Peyer's patch (tissue), 4 donors: ENCODE measurements at regions not wholly inside any gene's neighbourhood (a gene's known extent, or its start where the extent isn't known, plus 50 kb on each side); places are given as distances from the start of the nearest gene placed in this dataset.

Experiments used
- DNase-seq, 3 donors: peaks; one replicate each; pipeline ENCODE4 v3.0.0-alpha.2; 2017 to 2019
- H3K27ac ChIP-seq, 4 donors: fragments of 200-600 bp; sonication (generic); one replicate each; pipeline ENCODE4 v1.5.1; 2016 to 2019
- H3K27me3 ChIP-seq, 2 donors: fragments of 200-600 bp; sonication (generic); one replicate each; pipeline ENCODE4 v1.5.1; 2019
- H3K36me3 ChIP-seq, 3 donors: fragments of 200-600 bp; sonication (generic); one replicate each; pipeline ENCODE4 v1.5.1; 2016 to 2019
- H3K4me1 ChIP-seq, 4 donors: fragments of 200-600 bp; sonication (generic); one replicate each; pipeline ENCODE4 v1.5.1; 2016 to 2019
- H3K4me3 ChIP-seq, 4 donors: fragments of 200-600 bp; sonication (generic); 1 replicate in 3 of 4; 2 replicates in 1 of 4; pipeline ENCODE4 v1.5.1; 2016 to 2019; ENCODE audit warnings: mild to moderate bottlenecking in 1 of 4
- H3K9me3 ChIP-seq, 4 donors: fragments of 200-600 bp; sonication (generic); one replicate each; pipeline ENCODE4 v1.5.1; 2016 to 2019; ENCODE audit warnings: mild to moderate bottlenecking in 1 of 4
- CTCF ChIP-seq, 6 experiments: fragments of 450-650 bp in 4 of 6; fragments of 200-600 bp in 2 of 6; sonication (generic) in 1 of 6; IDR thresholded peaks; one replicate each; pipeline ENCODE4 v1.5.1; 2017 to 2019; ENCODE audit warnings: antibody characterized with exemption in 6 of 6, mild to moderate bottlenecking in 3 of 6, moderate library complexity in 1 of 6
- POLR2A ChIP-seq, 2 donors: fragments of 450-650 bp; IDR thresholded peaks; one replicate each; pipeline ENCODE4 v1.5.1; 2017; ENCODE audit warnings: antibody characterized with exemption in 2 of 2, mild to moderate bottlenecking in 2 of 2, moderate library complexity in 2 of 2

- no peaks in the 10 kb centered on the region for H3K36me3 ChIP-seq
- no peak for DNase-seq
- no peak overlapping the region for H3K4me3 ChIP-seq
- peaks cover 10 to 48% (median 28%) of the 10 kb centered on the region in 4 donors for H3K4me1 ChIP-seq
- TF ChIP-seq CTCF (IDR thresholded peaks at IDR 0.05) (no peak), POLR2A (IDR thresholded peaks at IDR 0.05) (no peak)
- H3K9me3 ChIP-seq, result no peaks in the 10 kb centered on the region
- no peaks in the 10 kb centered on the region for H3K27me3 ChIP-seq
- peak overlapping the region in 3 of 4 donors; percentile 4 to 67 (median 26) for H3K27ac ChIP-seq
Measured at GRCh38 chr10:110413049-110413783, 84.5 kb upstream of the DUSP5 start.

DNA sequence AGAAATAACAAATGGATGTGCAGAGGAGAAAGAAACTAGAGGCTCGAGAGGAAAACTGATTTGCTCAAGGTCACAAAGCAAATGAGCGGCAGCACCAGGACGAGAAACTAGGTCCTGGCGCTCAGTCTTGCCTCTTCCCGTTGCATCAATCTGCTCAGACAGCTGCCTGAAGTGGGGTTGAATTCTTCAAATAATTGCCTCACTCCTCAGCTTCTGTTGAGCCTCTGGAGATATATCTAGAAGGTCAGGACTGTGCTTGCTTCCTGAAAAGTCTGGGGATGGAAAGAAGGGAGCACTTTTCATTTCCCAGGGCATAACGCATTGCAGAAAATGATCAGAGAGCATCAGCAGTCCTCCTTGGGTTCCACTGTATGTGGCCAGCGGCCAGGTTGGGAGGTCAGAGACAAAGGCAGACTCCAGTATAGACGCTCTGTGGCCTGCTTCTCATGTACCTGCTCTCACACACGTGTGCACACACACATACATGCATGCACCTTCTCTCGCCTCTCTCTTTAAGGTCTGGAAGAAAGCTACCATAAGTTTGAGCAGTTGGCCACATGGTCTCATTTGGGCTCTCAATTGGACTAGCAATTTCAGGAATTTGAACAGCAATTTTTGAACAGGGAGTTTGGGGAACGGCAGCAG lies 83.7 kb upstream of the DUSP5 start:
- H3K36me3 ChIP-seq, result no peaks in the 10 kb centered on the region
- peaks cover 10 to 48% (median 27%) of the 10 kb centered on the region in 4 donors for H3K4me1 ChIP-seq
- DNase-seq, result no peak
- no peaks in the 10 kb centered on the region for H3K27me3 ChIP-seq
- no peak overlapping the region for H3K4me3 ChIP-seq
- H3K9me3 ChIP-seq, result no peaks in the 10 kb centered on the region
- H3K27ac ChIP-seq, result peak overlapping the region in 1 of 4 donors; percentile 67
- no peak for TF ChIP-seq CTCF (IDR thresholded peaks at IDR 0.05)
- TF ChIP-seq POLR2A (IDR thresholded peaks at IDR 0.05), result no peak

- no peaks in the 10 kb centered on the region for H3K36me3 ChIP-seq
- peak in 2 of 3 donors; percentile 93 to 94 for DNase-seq
- TF ChIP-seq POLR2A (IDR thresholded peaks at IDR 0.05) (no peak), CTCF (IDR thresholded peaks at IDR 0.05) (no peak)
- no peak overlapping the region for H3K4me3 ChIP-seq
- no peaks in the 10 kb centered on the region for H3K27me3 ChIP-seq
- peaks cover 10 to 43% (median 23%) of the 10 kb centered on the region in 4 donors for H3K4me1 ChIP-seq
- no peaks in the 10 kb centered on the region for H3K9me3 ChIP-seq
- peak overlapping the region in 2 of 4 donors; percentile 67 to 70 for H3K27ac ChIP-seq
Measured at GRCh38 chr10:110414548-110415309, 83.0 kb upstream of the DUSP5 start.

- Histone ChIP-seq H3K27ac (peak overlapping the region in 3 of 4 donors; percentile 13 to 70 (median 38)), H3K4me3 (no peak overlapping the region), H3K9me3 (no peaks in the 10 kb centered on the region), H3K36me3 (no peaks in the 10 kb centered on the region), H3K27me3 (no peaks in the 10 kb centered on the region), H3K4me1 (peaks cover 3 to 32% (median 19%) of the 10 kb centered on the region in 4 donors)
- TF ChIP-seq CTCF (IDR thresholded peaks at IDR 0.05) (no peak), POLR2A (IDR thresholded peaks at IDR 0.05) (no peak)
- no peak for DNase-seq
Measured at GRCh38 chr10:110415809-110416208, 81.9 kb upstream of the DUSP5 start.

DNA sequence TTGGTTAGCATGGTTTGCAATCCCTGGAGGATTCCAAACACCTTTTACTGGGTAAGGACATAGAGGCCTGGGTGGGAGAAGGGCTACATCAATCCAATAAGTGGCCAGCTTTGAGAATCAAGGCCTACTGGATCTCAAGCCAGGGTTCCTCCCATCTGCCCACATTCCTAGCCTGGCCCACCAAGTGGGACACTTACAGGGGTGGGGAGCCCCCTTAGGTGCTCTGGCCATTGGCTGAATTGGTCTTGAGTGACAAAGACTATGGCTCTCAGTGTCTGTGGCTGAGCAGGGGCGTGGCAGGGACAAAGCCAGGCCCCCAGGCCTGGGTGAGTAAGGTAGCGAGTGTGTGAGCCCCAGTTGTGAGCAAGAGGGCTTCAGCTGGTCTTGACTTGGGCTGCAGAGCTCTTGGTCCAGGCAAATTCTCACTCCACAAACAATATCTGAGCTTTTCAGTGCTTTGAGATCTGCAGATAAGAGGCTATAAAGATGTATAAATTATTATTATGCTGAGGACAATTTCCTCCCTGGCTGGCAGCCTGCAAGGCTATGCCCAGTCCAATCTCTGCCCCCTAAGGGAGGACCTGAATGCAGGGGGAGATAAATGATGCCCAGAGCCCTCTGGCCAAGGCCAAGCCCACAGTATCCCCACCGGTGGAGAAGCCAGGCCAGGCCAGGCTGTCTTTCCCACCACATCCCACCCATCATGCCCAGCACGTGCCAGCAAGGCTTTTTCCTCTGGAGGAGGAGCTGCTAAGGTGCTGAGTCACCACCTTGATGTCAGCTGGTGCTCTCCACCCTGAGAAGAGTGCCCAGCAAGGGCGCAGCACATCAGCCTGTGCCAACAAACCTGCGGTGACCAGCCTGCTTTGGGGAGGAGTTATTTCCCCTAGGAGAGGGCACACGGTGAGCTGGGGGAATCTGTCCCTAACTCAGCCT lies 80.7 kb upstream of the DUSP5 start:
- peak in 2 of 3 donors; percentile 85 to 87 for DNase-seq
- Histone ChIP-seq H3K27me3 (no peaks in the 10 kb centered on the region), H3K4me3 (no peak overlapping the region), H3K36me3 (no peaks in the 10 kb centered on the region), H3K27ac (peak overlapping the region in 3 of 4 donors; percentile 65 to 91 (median 69)), H3K4me1 (peaks cover 3 to 27% (median 19%) of the 10 kb centered on the region in 4 donors), H3K9me3 (no peaks in the 10 kb centered on the region)
- TF ChIP-seq POLR2A (IDR thresholded peaks at IDR 0.05) (peak in 1 of 2 donors; percentile 43), CTCF (IDR thresholded peaks at IDR 0.05) (no peak)
